Islet of Langerhans (tissue), 1 donor: ENCODE measurements at regions not wholly inside any gene's neighbourhood (a gene's known extent, or its start where the extent isn't known, plus 50 kb on each side); places are given as distances from the start of the nearest gene placed in this dataset.
"Not testable (repeated sequence)": the region's sequence is repeated elsewhere in the genome, so short reads cannot be mapped to it uniquely, and the experiment has no call there.

Experiments used
- FAIRE-seq: peaks from one replicate; lab custom pipeline; 2011; peaks lifted over from hg19 to GRCh38; lab: Jason Lieb, UNC

- FAIRE-seq = no peak
Observed at GRCh38 chr20:55684578-55684977, 320.7 kb downstream of the CBLN4 start.

- FAIRE-seq = no peak
Observed at GRCh38 chr20:55678970-55679667, 326.2 kb downstream of the CBLN4 start.

GRCh38 chr20:55678126-55678525 lies 327.2 kb downstream of the CBLN4 start:
- FAIRE-seq = no peak

- FAIRE-seq = no peak
Observed at GRCh38 chr20:55677011-55677410, 328.3 kb downstream of the CBLN4 start.

- FAIRE-seq = no peak
Observed at GRCh38 chr20:55676097-55676496, 329.2 kb downstream of the CBLN4 start.

GRCh38 chr20:55668631-55669030 lies 336.7 kb downstream of the CBLN4 start:
- no peak for FAIRE-seq

GRCh38 chr20:55667955-55668354 lies 337.4 kb downstream of the CBLN4 start:
- no peak for FAIRE-seq

GRCh38 chr20:55667024-55667423 lies 338.3 kb downstream of the CBLN4 start:
- FAIRE-seq = no peak

- FAIRE-seq = no peak
Observed at GRCh38 chr20:55656231-55656775, 349.0 kb downstream of the CBLN4 start.

GRCh38 chr20:55650657-55651360 lies 354.5 kb downstream of the CBLN4 start:
- no peak for FAIRE-seq

- no peak for FAIRE-seq
Observed at GRCh38 chr20:55649254-55649653, 356.1 kb downstream of the CBLN4 start.

- FAIRE-seq = no peak
Observed at GRCh38 chr20:55646851-55647250, 358.5 kb downstream of the CBLN4 start.

- FAIRE-seq = no peak
Observed at GRCh38 chr20:55641497-55641896, 363.8 kb downstream of the CBLN4 start.

- no peak for FAIRE-seq
Observed at GRCh38 chr20:55635870-55636269, 369.4 kb downstream of the CBLN4 start.

GRCh38 chr20:55632592-55632991 lies 372.7 kb downstream of the CBLN4 start:
- no peak for FAIRE-seq

GRCh38 chr20:55629143-55629542 lies 376.2 kb downstream of the CBLN4 start:
- FAIRE-seq = not testable (repeated sequence)

- FAIRE-seq = no peak
Observed at GRCh38 chr20:55626716-55627115, 378.6 kb downstream of the CBLN4 start.

- no peak for FAIRE-seq
Observed at GRCh38 chr20:55616367-55616766, 389.0 kb downstream of the CBLN4 start.

GRCh38 chr20:55615818-55616217 lies 389.5 kb downstream of the CBLN4 start:
- FAIRE-seq = no peak

- no peak for FAIRE-seq
Observed at GRCh38 chr20:55614220-55614757, 391.0 kb downstream of the CBLN4 start.

GRCh38 chr20:55610756-55611155 lies 394.6 kb downstream of the CBLN4 start:
- no peak for FAIRE-seq

- no peak for FAIRE-seq
Observed at GRCh38 chr20:55605594-55605993, 399.7 kb downstream of the CBLN4 start.

- FAIRE-seq = no peak
Observed at GRCh38 chr20:55597526-55597925, 407.8 kb downstream of the CBLN4 start.
